ENCODE measurements at regions not wholly inside any gene's neighbourhood (a gene's known extent, or its start where the extent isn't known, plus 50 kb on each side); places are given as distances from the start of the nearest gene placed in this dataset.

- no peak for DNase-seq
- H3K36me3 ChIP-seq = no peaks in the 10 kb centered on the region
- intact Hi-C loops (cut with DNase I) = no loop called here
- no peaks in the 10 kb centered on the region for H3K27me3 ChIP-seq
- WGBS, 2 donors = 60 to 89% methylated on average over 2 of the region's 2 CpGs
- TF ChIP-seq POLR2A (IDR thresholded peaks at IDR 0.05) = no peak
- no peak for TF ChIP-seq CTCF (IDR thresholded peaks at IDR 0.05)
- no peak overlapping the region for H3K27ac ChIP-seq
- H3K9me3 ChIP-seq = no peaks in the 10 kb centered on the region
- no peak overlapping the region for H3K4me3 ChIP-seq (replicated peaks in 1 of 3)
- H3K4me1 ChIP-seq = no peaks in the 10 kb centered on the region
Observed at GRCh38 chr13:109949397-109949796, 163.0 kb upstream of the IRS2 start.

- Histone ChIP-seq H3K36me3 (no peaks in the 10 kb centered on the region), H3K4me1 (no peaks in the 10 kb centered on the region), H3K9me3 (no peaks in the 10 kb centered on the region), H3K27me3 (no peaks in the 10 kb centered on the region), H3K27ac (no peak overlapping the region), H3K4me3 (replicated peaks in 1 of 3) (no peak overlapping the region)
- intact Hi-C loops (cut with DNase I) = no loop called here
- no peak for DNase-seq
- TF ChIP-seq POLR2A (IDR thresholded peaks at IDR 0.05) (no peak), CTCF (IDR thresholded peaks at IDR 0.05) (no peak)
- 81 to 93% methylated on average over 2 of the region's 2 CpGs for WGBS, 2 donors
Observed at GRCh38 chr13:109947006-109947405, 160.6 kb upstream of the IRS2 start.

GRCh38 chr13:109945206-109945960, 159.0 kb upstream of the IRS2 start:
- H3K36me3 ChIP-seq = no peaks in the 10 kb centered on the region
- no peaks in the 10 kb centered on the region for H3K4me1 ChIP-seq
- H3K4me3 ChIP-seq (replicated peaks in 1 of 3) = no peak overlapping the region
- DNase-seq = no peak
- no peak for TF ChIP-seq CTCF (IDR thresholded peaks at IDR 0.05)
- no peak for TF ChIP-seq POLR2A (IDR thresholded peaks at IDR 0.05)
- H3K27me3 ChIP-seq = no peaks in the 10 kb centered on the region
- intact Hi-C loops (cut with DNase I) = no loop called here
- no peak overlapping the region for H3K27ac ChIP-seq
- no peaks in the 10 kb centered on the region for H3K9me3 ChIP-seq
- 82 to 86% methylated on average over 4 of the region's 4 CpGs for WGBS, 2 donors

- DNase-seq = no peak
- Histone ChIP-seq H3K4me1 (peaks cover 0 to 8% of the 10 kb centered on the region in 2 donors), H3K27ac (no peak overlapping the region), H3K27me3 (no peaks in the 10 kb centered on the region), H3K9me3 (no peaks in the 10 kb centered on the region), H3K36me3 (no peaks in the 10 kb centered on the region), H3K4me3 (replicated peaks in 1 of 3) (no peak overlapping the region)
- intact Hi-C loops (cut with DNase I) = no loop called here
- WGBS, 2 donors = 88 to 89% methylated on average over 7 of the region's 7 CpGs
- TF ChIP-seq POLR2A (IDR thresholded peaks at IDR 0.05) (no peak), CTCF (IDR thresholded peaks at IDR 0.05) (no peak)
Observed at GRCh38 chr13:109941951-109942350, 155.6 kb upstream of the IRS2 start.

DNA sequence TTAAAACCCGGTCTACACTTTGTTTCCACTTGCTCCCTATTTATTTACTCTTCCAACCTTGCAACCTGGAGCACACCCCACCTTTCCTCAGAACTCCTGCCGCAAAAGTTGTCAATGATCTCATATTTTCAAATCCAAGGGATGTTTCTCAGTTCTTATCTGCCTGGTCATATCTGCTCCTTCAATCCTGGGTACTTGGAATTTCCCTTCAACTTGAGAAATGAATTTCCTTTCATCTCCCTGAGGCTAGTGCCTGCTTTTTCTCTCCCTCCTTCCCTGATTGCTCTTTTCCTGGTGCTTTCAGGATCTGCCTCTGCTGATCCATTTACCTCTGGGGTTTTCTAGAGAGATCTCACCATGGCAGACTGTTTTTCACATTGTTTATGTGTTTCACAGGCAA, 154.8 kb upstream of the IRS2 start:
- Histone ChIP-seq H3K27ac (no peak overlapping the region), H3K4me1 (peaks cover 0 to 8% of the 10 kb centered on the region in 2 donors), H3K27me3 (no peaks in the 10 kb centered on the region), H3K36me3 (no peaks in the 10 kb centered on the region), H3K9me3 (no peaks in the 10 kb centered on the region), H3K4me3 (replicated peaks in 1 of 3) (no peak overlapping the region)
- intact Hi-C loops (cut with DNase I) = no loop called here
- DNase-seq = no peak
- TF ChIP-seq CTCF (IDR thresholded peaks at IDR 0.05) (no peak), POLR2A (IDR thresholded peaks at IDR 0.05) (no peak)
- 71 to 76% methylated on average over 2 of the region's 2 CpGs for WGBS, 2 donors

Measured in thyroid gland (tissue), 4 donors.